CD4-positive, alpha-beta memory T cell (primary cell): ENCODE measurements at regions not wholly inside any gene's neighbourhood (a gene's known extent, or its start where the extent isn't known, plus 50 kb on each side); places are given as distances from the start of the nearest gene placed in this dataset.

Experiments used
- CTCF ChIA-PET: fragments of 350-600 bp; sonication (Branson Sonifier 250); formaldehyde crosslinking; loops from one replicate; lab custom pipeline; 2021; ENCODE audit warnings: inconsistent platforms; ENCODE audit not compliant: partially characterized antibody; lab: Charles Lee
- POLR2A ChIA-PET: fragments of 350-600 bp; sonication (Branson Sonifier 250); formaldehyde crosslinking; loops from one replicate; lab custom pipeline; 2021; ENCODE audit not compliant: partially characterized antibody; lab: Charles Lee
- DNase-seq, 5 donors: peaks; one replicate each; pipeline versions ENCODE4 v3.0.0 to v3.0.0-alpha.2; 2020 to 2022; ENCODE audit warnings: mixed read lengths in 1 of 5
- H3K27ac ChIP-seq: one replicate; pipeline ENCODE4 v1.7.0; 2013; ENCODE audit warnings: low read depth, low read length
- H3K27me3 ChIP-seq: 2 replicates; pipeline ENCODE4 v1.7.0; 2013; ENCODE audit warnings: mild to moderate bottlenecking, low read length, moderate library complexity; ENCODE audit not compliant: insufficient read depth
- H3K36me3 ChIP-seq: 2 replicates; pipeline ENCODE4 v1.7.0; 2013; ENCODE audit warnings: mild to moderate bottlenecking, low read length, moderate library complexity; ENCODE audit not compliant: insufficient read depth
- H3K4me1 ChIP-seq: 2 replicates; pipeline ENCODE4 v1.7.0; 2013; ENCODE audit warnings: mild to moderate bottlenecking, low read length, moderate library complexity; ENCODE audit not compliant: insufficient read depth
- H3K4me3 ChIP-seq, 2 donors: one replicate each; pipeline ENCODE4 v1.7.0; 2013; ENCODE audit warnings: low read length in 2 of 2, mild to moderate bottlenecking in 1 of 2
- H3K9me3 ChIP-seq, 2 donors: one replicate each; pipeline ENCODE4 v1.7.0; 2013; ENCODE audit warnings: low read length in 2 of 2, control low read depth in 1 of 2; ENCODE audit not compliant: control insufficient read depth in 1 of 2
- H3K27ac Mint-ChIP-seq, 7 donors: one replicate each; pipeline ENCODE4 v1.8.0; 2020 to 2021; ENCODE audit warnings: mixed read lengths in 7 of 7, mild to moderate bottlenecking in 6 of 7, inconsistent platforms in 3 of 7, moderate library complexity in 3 of 7
- H3K27me3 Mint-ChIP-seq, 2 donors: one replicate each; pipeline ENCODE4 v1.8.0; 2020 to 2021; ENCODE audit warnings: mixed read lengths in 2 of 2
- H3K36me3 Mint-ChIP-seq, 2 donors: one replicate each; pipeline ENCODE4 v1.8.0; 2020 to 2021; ENCODE audit warnings: mixed read lengths in 2 of 2, inconsistent platforms in 1 of 2, mild to moderate bottlenecking in 1 of 2
- H3K4me1 Mint-ChIP-seq, 4 donors: one replicate each; pipeline ENCODE4 v1.8.0; 2020 to 2021; ENCODE audit warnings: mixed read lengths in 4 of 4, mild to moderate bottlenecking in 1 of 4
- H3K4me3 Mint-ChIP-seq, 8 donors: one replicate each; pipeline ENCODE4 v1.8.0; 2020 to 2021; ENCODE audit warnings: mixed read lengths in 8 of 8, mild to moderate bottlenecking in 7 of 8, moderate library complexity in 6 of 8, inconsistent platforms in 3 of 8
- H3K9me3 Mint-ChIP-seq, 8 donors: one replicate each; pipeline ENCODE4 v1.8.0; 2020 to 2021; ENCODE audit warnings: mixed read lengths in 8 of 8, mild to moderate bottlenecking in 5 of 8, inconsistent platforms in 3 of 8, moderate library complexity in 1 of 8
- intact Hi-C: fragments of 100-400 bp; cut with micrococcal nuclease; formaldehyde crosslinking; loops from one replicate; pipeline ENCODE4 v1.15.1; 2023

- H3K4me1 Mint-ChIP-seq: peaks cover 8 to 44% (median 30%) of the 10 kb centered on the region in 4 donors
These were observed 66.6 kb upstream of the WIPF1 start for GRCh38 chr2:174664084-174664759.

GRCh38 chr2:174663550-174663949 is 65.9 kb upstream of the WIPF1 start:
- Histone ChIP-seq H3K4me3 (no peak overlapping the region), H3K27me3 (no peaks in the 10 kb centered on the region), H3K27ac (no peak overlapping the region), H3K9me3 (no peaks in the 10 kb centered on the region), H3K4me1 (peaks cover 22% of the 10 kb centered on the region), H3K36me3 (no peaks in the 10 kb centered on the region)
- no peaks in the 10 kb centered on the region for H3K36me3 Mint-ChIP-seq
- no peak for DNase-seq
- intact Hi-C loops: no loop called here
- ChIA-PET POLR2A (no interaction called here), CTCF (interaction anchor here (0.6 kb wide), 1 partner anchor 13 kb away, joined by 3 read pairs; no protein-coding TSS in a partner anchor)
- peak overlapping the region in 1 of 7 donors; percentile 78 for H3K27ac Mint-ChIP-seq
- H3K4me1 Mint-ChIP-seq: peaks cover 9 to 49% (median 32%) of the 10 kb centered on the region in 4 donors
- no peak overlapping the region for H3K4me3 Mint-ChIP-seq
- no peaks in the 10 kb centered on the region for H3K27me3 Mint-ChIP-seq
- no peaks in the 10 kb centered on the region for H3K9me3 Mint-ChIP-seq

More at GRCh38 chr2:174664084-174664759, 66.6 kb upstream of the WIPF1 start:
- Mint-ChIP-seq H3K4me3 (no peak overlapping the region), H3K36me3 (no peaks in the 10 kb centered on the region), H3K27ac (peak overlapping the region in 4 of 7 donors; percentile 29 to 78 (median 65)), H3K27me3 (no peaks in the 10 kb centered on the region), H3K9me3 (no peaks in the 10 kb centered on the region)
- Histone ChIP-seq H3K27ac (no peak overlapping the region), H3K27me3 (no peaks in the 10 kb centered on the region), H3K4me3 (no peak overlapping the region), H3K4me1 (peaks cover 15% of the 10 kb centered on the region), H3K36me3 (no peaks in the 10 kb centered on the region), H3K9me3 (no peaks in the 10 kb centered on the region)
- ChIA-PET CTCF (no interaction called here), POLR2A (no interaction called here)
- intact Hi-C loops: no loop called here
- DNase-seq: no peak

- DNase-seq: no peak
- no peaks in the 10 kb centered on the region for H3K9me3 Mint-ChIP-seq
- no peaks in the 10 kb centered on the region for H3K36me3 Mint-ChIP-seq
- H3K27me3 ChIP-seq: no peaks in the 10 kb centered on the region
- H3K4me1 Mint-ChIP-seq: peaks cover 11 to 50% (median 27%) of the 10 kb centered on the region in 4 donors
- H3K9me3 ChIP-seq: no peaks in the 10 kb centered on the region
- ChIA-PET POLR2A (no interaction called here), CTCF (interaction anchor here (0.6 to 0.7 kb wide), 2 partner anchors 12 to 28 kb away, joined by 3 read pairs; no protein-coding TSS in a partner anchor)
- H3K27me3 Mint-ChIP-seq: no peaks in the 10 kb centered on the region
- peaks cover 20% of the 10 kb centered on the region for H3K4me1 ChIP-seq
- intact Hi-C loops: no loop called here
- H3K4me3 ChIP-seq: no peak overlapping the region
- no peak overlapping the region for H3K27ac ChIP-seq
- H3K36me3 ChIP-seq: no peaks in the 10 kb centered on the region
- H3K27ac Mint-ChIP-seq: peak overlapping the region in 3 of 7 donors; percentile 16 to 30 (median 20)
- no peak overlapping the region for H3K4me3 Mint-ChIP-seq
These were observed 65.3 kb upstream of the WIPF1 start for GRCh38 chr2:174662859-174663258.

- Histone ChIP-seq H3K27ac (no peak overlapping the region), H3K9me3 (no peaks in the 10 kb centered on the region), H3K27me3 (no peaks in the 10 kb centered on the region), H3K4me3 (no peak overlapping the region), H3K4me1 (peaks cover 16% of the 10 kb centered on the region), H3K36me3 (no peaks in the 10 kb centered on the region)
- intact Hi-C loops: no loop called here
- POLR2A ChIA-PET: no interaction called here
- Mint-ChIP-seq H3K4me3 (no peak overlapping the region), H3K27me3 (no peaks in the 10 kb centered on the region), H3K36me3 (no peaks in the 10 kb centered on the region), H3K9me3 (no peaks in the 10 kb centered on the region), H3K27ac (peak overlapping the region in 1 of 7 donors; percentile 20), H3K4me1 (peaks cover 11 to 46% (median 26%) of the 10 kb centered on the region in 4 donors)
- DNase-seq: no peak
- CTCF ChIA-PET: interaction anchor here (0.7 kb wide), 1 partner anchor 28 kb away, joined by 3 read pairs; no protein-coding TSS in a partner anchor
These were observed 64.9 kb upstream of the WIPF1 start for GRCh38 chr2:174662459-174662858.

GRCh38 chr2:174660984-174661675 is 63.5 kb upstream of the WIPF1 start:
- H3K36me3 Mint-ChIP-seq: peaks cover 0 to 5% of the 10 kb centered on the region in 2 donors
- Histone ChIP-seq H3K4me1 (peaks cover 21% of the 10 kb centered on the region), H3K4me3 (no peak overlapping the region), H3K27ac (no peak overlapping the region), H3K36me3 (no peaks in the 10 kb centered on the region), H3K27me3 (no peaks in the 10 kb centered on the region), H3K9me3 (no peaks in the 10 kb centered on the region)
- peaks cover 0 to under 1% (median 0%) of the 10 kb centered on the region in 8 donors for H3K9me3 Mint-ChIP-seq
- intact Hi-C loops: no loop called here
- no peak for DNase-seq
- no peaks in the 10 kb centered on the region for H3K27me3 Mint-ChIP-seq
- ChIA-PET POLR2A (no interaction called here), CTCF (no interaction called here)
- peak overlapping the region in 3 of 7 donors; percentile 12 to 67 (median 48) for H3K27ac Mint-ChIP-seq
- peak overlapping the region in 1 of 8 donors; percentile 47 for H3K4me3 Mint-ChIP-seq
- H3K4me1 Mint-ChIP-seq: peaks cover 11 to 38% (median 26%) of the 10 kb centered on the region in 4 donors

- ChIA-PET CTCF (interaction anchor here (1.5 to 2.5 kb wide), 2 partner anchors 13 to 24 kb away, joined by 3 to 8 read pairs; no protein-coding TSS in a partner anchor), POLR2A (no interaction called here)
- Mint-ChIP-seq H3K4me3 (peak overlapping the region in 4 of 8 donors; percentile 17 to 47 (median 23)), H3K4me1 (peaks cover 19 to 48% (median 29%) of the 10 kb centered on the region in 4 donors), H3K36me3 (peaks cover 0 to 13% of the 10 kb centered on the region in 2 donors), H3K27ac (peak overlapping the region in 3 of 7 donors; percentile 18 to 53 (median 25)), H3K27me3 (no peaks in the 10 kb centered on the region), H3K9me3 (peaks cover 0 to 6% (median under 1%) of the 10 kb centered on the region in 8 donors)
- no peaks in the 10 kb centered on the region for H3K27me3 ChIP-seq
- DNase-seq: no peak
- intact Hi-C loops: no loop called here
- H3K27ac ChIP-seq: no peak overlapping the region
- H3K4me3 ChIP-seq: no peak overlapping the region
- H3K9me3 ChIP-seq: no peaks in the 10 kb centered on the region
- H3K4me1 ChIP-seq: peaks cover 22% of the 10 kb centered on the region
- no peaks in the 10 kb centered on the region for H3K36me3 ChIP-seq
These were observed 61.7 kb upstream of the WIPF1 start for GRCh38 chr2:174659069-174659900.
